22Rv1 (cell line): ENCODE measurements at regions not wholly inside any gene's neighbourhood (a gene's known extent, or its start where the extent isn't known, plus 50 kb on each side); places are given as distances from the start of the nearest gene placed in this dataset.
"Not testable (repeated sequence)": the region's sequence is repeated elsewhere in the genome, so short reads cannot be mapped to it uniquely, and the experiment has no call there.

Experiments used
- H3K27ac ChIP-seq: fragments of 450-650 bp; 2 replicates; pipeline ENCODE4 v1.5.1; 2017
- CTCF ChIP-seq: fragments of 450-650 bp; IDR thresholded peaks from 2 replicates; pipeline ENCODE4 v1.5.1; 2017; ENCODE audit warnings: mild to moderate bottlenecking
- ZFX ChIP-seq: fragments of 450-650 bp; IDR thresholded peaks from 2 replicates; pipeline ENCODE4 v1.6.1; 2017; ENCODE audit warnings: antibody characterized with exemption, borderline replicate concordance

- TF ChIP-seq ZFX (no peak), CTCF (no peak)
- H3K27ac ChIP-seq = no peak overlapping the region
Measured at GRCh38 chr17:71777048-71777640, 343.7 kb upstream of the SOX9 start.

- TF ChIP-seq CTCF (no peak), ZFX (no peak)
- H3K27ac ChIP-seq = no peak overlapping the region
Measured at GRCh38 chr17:71779482-71779881, 341.3 kb upstream of the SOX9 start.

GRCh38 chr17:71780596-71780995, 340.2 kb upstream of the SOX9 start:
- H3K27ac ChIP-seq = no peak overlapping the region
- TF ChIP-seq ZFX = no peak
- TF ChIP-seq CTCF = no peak

GRCh38 chr17:71782021-71782420, 338.8 kb upstream of the SOX9 start:
- not testable (repeated sequence) for H3K27ac ChIP-seq

- TF ChIP-seq ZFX (no peak), CTCF (no peak)
- no peak overlapping the region for H3K27ac ChIP-seq
Measured at GRCh38 chr17:71790791-71791190, 330.0 kb upstream of the SOX9 start.

GRCh38 chr17:71791311-71791710, 329.5 kb upstream of the SOX9 start:
- TF ChIP-seq CTCF = no peak
- TF ChIP-seq ZFX = no peak

GRCh38 chr17:71792966-71793365, 327.9 kb upstream of the SOX9 start:
- H3K27ac ChIP-seq = no peak overlapping the region
- TF ChIP-seq CTCF (no peak), ZFX (no peak)

More at GRCh38 chr17:71791311-71791710, 329.5 kb upstream of the SOX9 start:
- no peak overlapping the region for H3K27ac ChIP-seq

- TF ChIP-seq ZFX (no peak), CTCF (no peak)
- H3K27ac ChIP-seq = no peak overlapping the region
Measured at GRCh38 chr17:71793518-71793917, 327.3 kb upstream of the SOX9 start.
